ENCODE measurements at regions not wholly inside any gene's neighbourhood (a gene's known extent, or its start where the extent isn't known, plus 50 kb on each side); places are given as distances from the start of the nearest gene placed in this dataset.

GRCh38 chr18:64474773-64475172, 325.9 kb upstream of the LINC00305 start:
- TF ChIP-seq CTCF (conservative IDR thresholded peaks at IDR 0.05; ENCODE audit: low read length) (no peak), EZH2phosphoT487 (IDR thresholded peaks at IDR 0.05; ENCODE audit: borderline replicate concordance, low read depth, low read length) (no peak)
